BJ (cell line): ENCODE measurements at regions not wholly inside any gene's neighbourhood (a gene's known extent, or its start where the extent isn't known, plus 50 kb on each side); places are given as distances from the start of the nearest gene placed in this dataset.

ENCODE experiments used
- CTCF ChIA-PET: fragments of 350-600 bp; formaldehyde crosslinking; extraction: SDS; loops from one replicate; lab custom pipeline; 2021; ENCODE audit warnings: antibody characterized with exemption, inconsistent platforms; lab: Yijun Ruan, JAX
- POLR2A ChIA-PET: fragments of 300-600 bp; sonication (Branson Sonifier 250); formaldehyde crosslinking; extraction: SDS; loops from one replicate; lab custom pipeline; 2021; ENCODE audit warnings: antibody characterized with exemption; lab: Charles Lee
- DNase-seq: peaks from one replicate; pipeline ENCODE4 v3.0.0-alpha.2; 2011; ENCODE audit warnings: low read depth
- H3K27me3 ChIP-seq: 2 replicates; pipeline ENCODE4 v1.6.0; 2011; ENCODE audit warnings: low read length; ENCODE audit not compliant: control insufficient read depth, insufficient read depth
- H3K36me3 ChIP-seq: 2 replicates; pipeline ENCODE4 v1.5.1; 2011; ENCODE audit warnings: low read length; ENCODE audit not compliant: control insufficient read depth, insufficient read depth
- H3K4me3 ChIP-seq: 2 replicates; pipeline ENCODE4 v1.5.1; 2011; ENCODE audit warnings: low read depth, mild to moderate bottlenecking, control low read depth, low read length
- TF ChIP-seq, protein P1 (sequence below): IDR thresholded peaks from 2 replicates; pipeline ENCODE4 v1.5.1; 2011; ENCODE audit warnings: low read depth, mild to moderate bottlenecking, control low read depth, inconsistent platforms, low read length, moderate library complexity; ENCODE audit not compliant: insufficient read depth

DNA sequence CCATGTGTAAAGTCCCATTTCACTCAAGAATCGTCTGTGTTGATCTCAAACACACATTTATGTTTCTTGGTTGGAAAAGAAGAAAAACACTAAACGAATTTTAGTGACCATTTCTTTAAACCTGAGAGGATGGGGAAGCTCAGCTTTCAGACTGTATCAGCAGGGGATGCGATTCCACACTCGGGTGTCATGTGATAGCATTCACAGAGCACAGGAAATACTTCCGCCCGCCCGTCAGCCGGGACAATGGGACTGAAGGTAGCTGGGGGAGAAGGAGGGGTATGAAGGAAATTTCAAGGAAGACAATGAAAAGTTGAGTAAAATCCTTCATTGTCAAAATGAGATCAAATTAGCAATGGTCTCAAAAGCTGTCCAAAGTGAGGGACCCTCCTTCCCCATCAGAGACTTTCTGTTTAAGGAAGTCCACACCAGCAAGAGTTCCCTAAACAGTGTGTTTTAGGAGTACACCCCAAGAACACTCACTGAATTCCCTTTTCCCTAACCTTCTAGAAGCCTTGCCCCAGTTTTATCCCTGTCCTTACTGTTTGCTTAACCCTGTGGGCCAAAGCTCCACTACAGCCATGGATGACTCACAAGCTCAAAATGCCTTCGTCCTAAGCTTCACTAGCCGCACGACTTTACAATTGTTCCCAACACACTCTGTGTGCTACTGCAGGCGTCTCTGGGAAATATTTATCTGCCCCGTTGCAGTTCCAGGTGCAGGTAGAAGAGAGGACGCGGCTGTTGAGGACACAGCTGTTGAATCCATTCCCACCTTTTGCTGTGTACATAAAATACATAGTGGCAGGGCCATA, 51.4 kb upstream of the SIM2 start:
- Histone ChIP-seq H3K36me3 (no peaks in the 10 kb centered on the region), H3K27me3 (no peaks in the 10 kb centered on the region; the same call in 1 of the 2 replicates), H3K4me3 (no peak overlapping the region)
- CTCF ChIA-PET: interaction anchor here (1.0 kb wide), 2 partner anchors 13 to 17 kb away, joined by 3 to 6 read pairs; no protein-coding TSS in a partner anchor
- TF ChIP-seq, protein P1, sequence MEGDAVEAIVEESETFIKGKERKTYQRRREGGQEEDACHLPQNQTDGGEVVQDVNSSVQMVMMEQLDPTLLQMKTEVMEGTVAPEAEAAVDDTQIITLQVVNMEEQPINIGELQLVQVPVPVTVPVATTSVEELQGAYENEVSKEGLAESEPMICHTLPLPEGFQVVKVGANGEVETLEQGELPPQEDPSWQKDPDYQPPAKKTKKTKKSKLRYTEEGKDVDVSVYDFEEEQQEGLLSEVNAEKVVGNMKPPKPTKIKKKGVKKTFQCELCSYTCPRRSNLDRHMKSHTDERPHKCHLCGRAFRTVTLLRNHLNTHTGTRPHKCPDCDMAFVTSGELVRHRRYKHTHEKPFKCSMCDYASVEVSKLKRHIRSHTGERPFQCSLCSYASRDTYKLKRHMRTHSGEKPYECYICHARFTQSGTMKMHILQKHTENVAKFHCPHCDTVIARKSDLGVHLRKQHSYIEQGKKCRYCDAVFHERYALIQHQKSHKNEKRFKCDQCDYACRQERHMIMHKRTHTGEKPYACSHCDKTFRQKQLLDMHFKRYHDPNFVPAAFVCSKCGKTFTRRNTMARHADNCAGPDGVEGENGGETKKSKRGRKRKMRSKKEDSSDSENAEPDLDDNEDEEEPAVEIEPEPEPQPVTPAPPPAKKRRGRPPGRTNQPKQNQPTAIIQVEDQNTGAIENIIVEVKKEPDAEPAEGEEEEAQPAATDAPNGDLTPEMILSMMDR: no peak
- POLR2A ChIA-PET: no interaction called here
- DNase-seq: no peak
